Caco-2 (cell line): ENCODE measurements at regions not wholly inside any gene's neighbourhood (a gene's known extent, or its start where the extent isn't known, plus 50 kb on each side); places are given as distances from the start of the nearest gene placed in this dataset.

Experiments
- BruUV-seq: library from RNA; stranded (reverse); fragments of 400-500 nt; replicated peaks from 2 replicates; lab custom pipeline; 2021; lab: Mats Ljungman, UMichigan
- CTCF ChIA-PET: fragments of 300-600 bp; sonication (Branson Sonifier 250); formaldehyde crosslinking; loops from one replicate; lab custom pipeline; 2022; ENCODE audit warnings: antibody characterized with exemption; lab: Charles Lee
- POLR2A ChIA-PET: fragments of 300-600 bp; sonication (Branson Sonifier 250); formaldehyde crosslinking; loops from one replicate; lab custom pipeline; 2022; ENCODE audit warnings: antibody characterized with exemption; lab: Charles Lee
- DNase-seq, 2 experiments: peaks; one replicate each; pipeline versions ENCODE4 v3.0.0 to v3.0.0-alpha.2; 2020 to 2022
- H3K27me3 ChIP-seq: replicated peaks from 2 replicates; pipeline ENCODE4 v1.6.0; 2011; ENCODE audit warnings: low read length; ENCODE audit not compliant: control insufficient read depth, insufficient read depth
- H3K36me3 ChIP-seq: 2 replicates; pipeline ENCODE4 v1.5.1; 2011; ENCODE audit warnings: low read length; ENCODE audit not compliant: control insufficient read depth, insufficient read depth
- H3K4me1 ChIP-seq: fragments of 250-450 bp; sonication (Bioruptor Pico); 2 replicates; pipeline ENCODE4 v1.5.1; 2020; ENCODE audit warnings: mild to moderate bottlenecking
- H3K4me3 ChIP-seq: 2 replicates; pipeline ENCODE4 v1.5.1; 2011; ENCODE audit warnings: low read depth, mild to moderate bottlenecking, control low read depth, low read length
- H3K9me3 ChIP-seq: fragments of 250-450 bp; sonication (Bioruptor Pico); 2 replicates; pipeline ENCODE4 v1.5.1; 2020; ENCODE audit warnings: mild to moderate bottlenecking, moderate library complexity
- H3K27ac Mint-ChIP-seq: one replicate; pipeline ENCODE4 v1.8.0; 2022; ENCODE audit warnings: mixed read lengths; ENCODE audit not compliant: unreplicated experiment
- H3K27me3 Mint-ChIP-seq: one replicate; pipeline ENCODE4 v1.8.0; 2022; ENCODE audit warnings: mixed read lengths; ENCODE audit not compliant: insufficient read depth, unreplicated experiment
- H3K36me3 Mint-ChIP-seq: one replicate; pipeline ENCODE4 v1.8.0; 2022; ENCODE audit warnings: mild to moderate bottlenecking, mixed read lengths; ENCODE audit not compliant: insufficient read depth, unreplicated experiment
- H3K4me1 Mint-ChIP-seq: one replicate; pipeline ENCODE4 v1.8.0; 2022; ENCODE audit warnings: low read depth, mixed read lengths; ENCODE audit not compliant: unreplicated experiment
- H3K4me3 Mint-ChIP-seq: one replicate; pipeline ENCODE4 v1.8.0; 2022; ENCODE audit warnings: mild to moderate bottlenecking, moderate library complexity, mixed read lengths; ENCODE audit not compliant: unreplicated experiment
- H3K9me3 Mint-ChIP-seq: one replicate; pipeline ENCODE4 v1.8.0; 2022; ENCODE audit warnings: mixed read lengths; ENCODE audit not compliant: unreplicated experiment
- CTCF ChIP-seq, 2 experiments: fragments of 200-600 bp in 1 of 2; IDR thresholded peaks; 1 replicate in 1 of 2; 2 replicates in 1 of 2; pipeline versions ENCODE4 v1.5.1 to v1.8.0; 2011 to 2022; ENCODE audit warnings: antibody characterized with exemption in 1 of 2, control low read depth in 1 of 2, inconsistent platforms in 1 of 2, low read depth in 1 of 2, low read length in 1 of 2, mild to moderate bottlenecking in 1 of 2, moderate library complexity in 1 of 2; ENCODE audit not compliant: insufficient read depth in 1 of 2, severe bottlenecking in 1 of 2, unreplicated experiment in 1 of 2
- intact Hi-C: fragments of 100-400 bp; cut with micrococcal nuclease; formaldehyde crosslinking; loops from one replicate; pipeline ENCODE4 v1.10.0; 2022; ENCODE audit not compliant: unreplicated experiment

- Mint-ChIP-seq H3K4me3 (peak overlapping the region; percentile 15), H3K36me3 (no peaks in the 10 kb centered on the region)
- no TSS peak for BruUV-seq
Measured at GRCh38 chr1:229132106-229132443, 138.8 kb upstream of the RAB4A start.

GRCh38 chr1:229132706-229133105, 138.2 kb upstream of the RAB4A start:
- no peak for TF ChIP-seq CTCF (IDR thresholded peaks at IDR 0.05; ENCODE audit: insufficient read depth in 1 of 2, low read depth in 1 of 2, low read length in 1 of 2, severe bottlenecking in 1 of 2, unreplicated experiment in 1 of 2)
- POLR2A ChIA-PET: no interaction called here
- Histone ChIP-seq H3K9me3 (peaks cover 13% of the 10 kb centered on the region; the same call in 1 of the 2 replicates), H3K4me1 (peaks cover 37% of the 10 kb centered on the region), H3K4me3 (no peak overlapping the region), H3K36me3 (no peaks in the 10 kb centered on the region; the same call in 1 of the 2 replicates), H3K27me3 (no peaks in the 10 kb centered on the region)
- peaks cover 22% of the 10 kb centered on the region for H3K9me3 Mint-ChIP-seq
- DNase-seq: no peak
- H3K27me3 Mint-ChIP-seq: no peaks in the 10 kb centered on the region
- no peak overlapping the region for H3K27ac Mint-ChIP-seq
- no peak overlapping the region for H3K4me3 Mint-ChIP-seq
- BruUV-seq: no TSS peak
- CTCF ChIA-PET: no interaction called here
- peaks cover 18% of the 10 kb centered on the region for H3K4me1 Mint-ChIP-seq
- intact Hi-C loops: no loop called here
- H3K36me3 Mint-ChIP-seq: no peaks in the 10 kb centered on the region

More at GRCh38 chr1:229132106-229132443, 138.8 kb upstream of the RAB4A start:
- Mint-ChIP-seq H3K27ac (peak overlapping the region; percentile 54), H3K27me3 (no peaks in the 10 kb centered on the region), H3K9me3 (peaks cover 22% of the 10 kb centered on the region), H3K4me1 (peaks cover 18% of the 10 kb centered on the region)
- Histone ChIP-seq H3K9me3 (peaks cover 13% of the 10 kb centered on the region; the same call in 1 of the 2 replicates), H3K36me3 (no peaks in the 10 kb centered on the region; the same call in 1 of the 2 replicates), H3K4me1 (peaks cover 37% of the 10 kb centered on the region), H3K27me3 (no peaks in the 10 kb centered on the region), H3K4me3 (no peak overlapping the region)
- ChIA-PET CTCF (no interaction called here), POLR2A (no interaction called here)
- DNase-seq: no peak
- TF ChIP-seq CTCF (IDR thresholded peaks at IDR 0.05; ENCODE audit: insufficient read depth in 1 of 2, low read depth in 1 of 2, low read length in 1 of 2, severe bottlenecking in 1 of 2, unreplicated experiment in 1 of 2): no peak
- intact Hi-C loops: no loop called here

- no peak overlapping the region for H3K4me3 Mint-ChIP-seq
- no peaks in the 10 kb centered on the region; the same call in 1 of the 2 replicates for H3K36me3 ChIP-seq
- H3K27me3 Mint-ChIP-seq: no peaks in the 10 kb centered on the region
- BruUV-seq: no TSS peak
- ChIA-PET CTCF (no interaction called here), POLR2A (no interaction called here)
- H3K4me3 ChIP-seq: no peak overlapping the region
- H3K4me1 Mint-ChIP-seq: peaks cover 18% of the 10 kb centered on the region
- intact Hi-C loops: no loop called here
- no peak overlapping the region for H3K27ac Mint-ChIP-seq
- peaks cover 22% of the 10 kb centered on the region for H3K9me3 Mint-ChIP-seq
- H3K4me1 ChIP-seq: peaks cover 37% of the 10 kb centered on the region
- H3K36me3 Mint-ChIP-seq: no peaks in the 10 kb centered on the region
- TF ChIP-seq CTCF (IDR thresholded peaks at IDR 0.05; ENCODE audit: insufficient read depth in 1 of 2, low read depth in 1 of 2, low read length in 1 of 2, severe bottlenecking in 1 of 2, unreplicated experiment in 1 of 2): no peak
- DNase-seq: no peak
- H3K27me3 ChIP-seq: no peaks in the 10 kb centered on the region
- H3K9me3 ChIP-seq: peaks cover 13% of the 10 kb centered on the region; the same call in 1 of the 2 replicates
Measured at GRCh38 chr1:229133151-229133550, 137.8 kb upstream of the RAB4A start.
